Renal pelvis (tissue), 1 donor: ENCODE measurements at regions not wholly inside any gene's neighbourhood (a gene's known extent, or its start where the extent isn't known, plus 50 kb on each side); places are given as distances from the start of the nearest gene placed in this dataset.
"Not testable (repeated sequence)": the region's sequence is repeated elsewhere in the genome, so short reads cannot be mapped to it uniquely, and the experiment has no call there.

Experiments
- DNase-seq: peaks from one replicate; pipeline ENCODE4 v3.0.0-alpha.2; 2013

DNA sequence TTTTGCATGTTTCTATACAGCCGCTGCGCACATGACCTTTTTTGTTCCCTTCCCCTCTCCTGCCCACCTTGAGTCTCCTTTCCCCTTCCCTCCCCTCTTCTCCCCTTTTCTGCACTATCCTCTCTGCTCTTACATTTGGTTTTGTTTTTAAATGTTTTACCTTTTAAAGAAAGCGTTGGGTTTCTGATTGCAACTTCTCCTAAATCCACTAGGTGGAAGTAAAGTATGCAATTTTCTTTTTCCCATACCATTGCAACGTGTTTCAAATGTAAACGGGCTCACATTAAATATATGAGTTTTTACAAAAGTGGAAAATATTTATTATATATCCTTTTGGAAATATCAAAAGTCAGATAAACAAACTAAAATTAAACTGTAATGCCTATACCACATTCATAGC, 500.9 kb downstream of the DIRAS2 start:
- peak; percentile 34 for DNase-seq

DNA sequence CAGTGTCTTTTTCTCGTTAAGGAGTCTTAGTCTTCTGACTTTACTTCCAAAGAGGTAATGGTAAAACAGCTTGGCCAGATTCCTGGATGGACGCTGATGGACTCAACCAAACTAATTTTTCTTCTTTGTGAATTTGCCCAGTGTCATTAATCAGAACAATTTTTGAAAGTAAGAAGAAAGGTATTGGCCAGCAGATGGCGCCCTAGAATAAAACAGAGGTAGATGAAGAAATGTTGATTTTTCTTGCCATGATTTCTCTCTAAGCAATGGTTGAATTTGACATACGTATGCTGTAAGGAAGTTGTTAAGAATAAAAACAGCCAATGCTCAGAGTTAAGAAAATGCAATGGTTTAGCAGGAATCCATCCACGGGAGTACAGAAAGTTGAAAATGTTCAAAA, 500.0 kb downstream of the DIRAS2 start:
- DNase-seq: peak; percentile 59

DNA sequence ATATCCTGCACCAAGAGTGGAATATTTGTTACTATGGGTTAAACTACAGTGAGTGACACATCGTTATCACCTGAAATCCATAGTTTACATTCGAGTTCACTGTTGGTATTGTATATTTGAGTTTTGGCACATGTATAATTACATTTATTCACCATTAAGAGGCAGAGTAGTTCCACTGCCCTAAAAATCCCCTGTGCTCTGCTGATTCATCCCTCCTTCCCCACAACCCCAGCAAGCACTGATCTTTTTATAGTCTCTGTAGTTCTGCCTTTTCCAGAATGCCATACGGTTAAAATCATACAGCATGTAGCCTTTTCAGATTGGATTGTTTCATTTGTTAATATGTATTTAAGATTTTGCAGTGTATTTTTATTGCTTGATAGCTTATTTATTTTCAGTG, 495.2 kb downstream of the DIRAS2 start:
- no peak for DNase-seq

DNA sequence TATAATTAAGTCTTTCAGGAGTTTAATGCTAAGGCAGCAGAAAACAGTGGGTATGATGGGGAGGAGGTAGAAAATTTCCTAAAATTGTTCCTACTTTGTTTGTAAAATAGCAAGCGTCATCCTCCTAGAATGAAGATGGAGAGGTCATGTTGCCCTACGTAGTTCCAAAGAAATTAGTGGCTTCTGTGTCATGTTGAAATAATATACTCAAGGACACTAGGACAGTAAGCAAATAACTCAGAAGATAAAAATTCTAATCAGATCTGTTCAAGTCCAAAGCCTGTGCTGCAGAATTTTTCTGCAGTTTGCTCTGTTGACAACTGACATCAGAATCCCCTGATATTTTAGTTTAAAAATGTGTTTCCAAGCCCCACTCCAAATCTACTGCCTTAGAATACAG, 486.3 kb downstream of the DIRAS2 start:
- DNase-seq: no peak

DNA sequence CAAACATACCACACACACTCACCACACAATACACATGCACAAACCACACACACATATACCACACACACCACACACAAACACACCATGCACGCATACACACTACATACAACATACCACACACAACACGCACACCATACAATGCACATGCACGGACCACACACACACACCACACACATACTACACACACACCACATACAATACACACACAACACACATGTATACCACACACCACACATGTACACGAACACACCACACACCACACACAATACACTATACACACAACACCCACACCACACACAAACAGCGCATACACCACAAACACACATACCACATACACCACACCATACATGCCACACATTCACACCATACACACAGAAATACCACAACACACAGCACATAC, 480.3 kb downstream of the DIRAS2 start:
- no peak for DNase-seq

DNA sequence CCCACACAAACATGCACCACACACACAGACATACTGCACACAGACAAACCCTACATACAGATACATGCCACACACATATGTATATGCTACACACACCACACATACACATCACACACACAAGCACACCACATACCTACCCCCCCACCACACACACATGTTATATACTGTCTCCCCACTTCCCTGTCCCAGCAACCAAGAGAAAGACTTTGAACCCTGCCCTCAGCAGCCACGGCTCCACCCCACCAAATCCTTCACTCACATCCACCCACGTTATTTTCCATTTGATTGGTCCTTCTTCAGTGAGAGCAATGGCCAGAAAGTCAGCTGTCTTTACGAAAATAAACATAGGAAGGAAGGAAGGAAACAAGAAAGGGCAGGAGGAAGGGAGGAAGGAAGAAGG, 479.8 kb downstream of the DIRAS2 start:
- no peak for DNase-seq

DNA sequence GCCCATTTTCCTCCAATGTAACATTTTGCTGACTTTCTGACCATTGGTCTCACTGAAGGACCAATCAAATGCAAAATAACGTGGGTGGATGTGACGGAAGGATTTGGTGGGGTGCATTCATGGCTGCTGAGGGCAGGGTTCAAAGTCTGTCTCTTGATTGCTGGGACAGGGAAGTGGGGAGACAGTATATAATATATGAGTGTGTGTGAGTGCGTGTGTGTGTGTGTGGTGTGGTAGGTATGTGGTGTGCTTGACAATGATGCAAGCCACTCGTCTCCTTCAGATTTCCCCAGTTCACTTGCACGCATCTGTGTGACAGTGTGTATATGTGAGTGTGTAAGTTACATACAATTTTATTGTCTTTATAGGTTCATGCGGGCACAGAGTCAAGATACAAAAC, 477.3 kb downstream of the DIRAS2 start:
- no peak for DNase-seq

DNA sequence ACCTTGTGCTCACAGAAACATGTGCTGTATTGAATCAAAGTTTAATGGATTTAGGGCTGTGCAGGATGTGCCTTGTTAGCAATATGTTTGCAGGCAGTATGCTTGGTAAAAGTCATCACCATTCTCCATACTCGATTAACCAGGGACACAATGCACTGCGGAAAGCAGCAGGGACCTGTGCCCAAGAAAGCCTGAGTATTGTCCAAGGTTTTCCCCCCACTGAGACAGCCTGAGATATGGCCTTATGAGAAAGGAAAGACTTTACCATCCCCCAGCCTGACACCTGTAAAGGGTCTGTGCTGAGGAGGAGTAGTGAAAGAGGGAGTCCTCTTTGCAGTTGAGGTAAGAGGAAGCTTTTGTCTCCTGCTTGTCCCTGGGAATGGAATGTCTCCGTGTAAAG, 476.2 kb downstream of the DIRAS2 start:
- DNase-seq: not testable (repeated sequence)

DNA sequence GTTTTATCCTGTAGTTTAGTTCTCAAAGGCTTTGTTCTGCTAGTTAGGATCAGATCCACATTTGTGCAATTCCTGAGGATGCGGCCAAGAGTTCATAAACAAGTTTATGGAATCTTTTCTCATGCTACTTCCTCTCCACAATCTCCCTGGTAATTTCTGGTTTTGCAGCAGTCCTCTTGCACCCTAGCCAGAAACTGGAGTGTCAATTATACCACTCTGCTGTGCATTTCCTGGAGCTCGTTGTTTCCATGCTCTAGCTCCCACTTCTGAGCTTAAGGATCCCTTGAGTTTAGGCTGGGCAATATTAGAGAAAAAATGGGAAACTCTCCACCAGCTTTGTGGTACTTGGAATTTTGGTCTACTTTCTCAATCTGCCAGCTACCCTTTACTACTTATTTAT, 474.7 kb downstream of the DIRAS2 start:
- DNase-seq: no peak

DNA sequence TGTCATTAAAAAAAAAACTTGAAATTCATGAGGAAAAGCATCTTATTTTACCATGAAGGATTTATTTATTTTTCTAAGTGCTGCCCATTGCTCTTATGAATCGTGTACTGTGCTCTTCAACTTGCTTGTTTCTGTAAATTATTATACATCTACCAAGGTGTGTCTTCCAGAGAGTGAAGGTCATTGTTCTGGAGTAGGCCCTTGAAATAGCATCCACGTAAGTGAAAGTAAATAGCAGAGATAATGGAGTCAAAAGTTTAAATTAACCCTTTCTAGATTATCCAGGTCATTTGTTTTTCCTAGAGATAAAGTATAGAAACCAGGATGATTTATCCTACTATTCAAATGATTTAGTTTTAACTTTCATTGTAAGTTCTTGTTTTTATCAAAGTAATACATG, 473.1 kb downstream of the DIRAS2 start:
- no peak for DNase-seq

DNA sequence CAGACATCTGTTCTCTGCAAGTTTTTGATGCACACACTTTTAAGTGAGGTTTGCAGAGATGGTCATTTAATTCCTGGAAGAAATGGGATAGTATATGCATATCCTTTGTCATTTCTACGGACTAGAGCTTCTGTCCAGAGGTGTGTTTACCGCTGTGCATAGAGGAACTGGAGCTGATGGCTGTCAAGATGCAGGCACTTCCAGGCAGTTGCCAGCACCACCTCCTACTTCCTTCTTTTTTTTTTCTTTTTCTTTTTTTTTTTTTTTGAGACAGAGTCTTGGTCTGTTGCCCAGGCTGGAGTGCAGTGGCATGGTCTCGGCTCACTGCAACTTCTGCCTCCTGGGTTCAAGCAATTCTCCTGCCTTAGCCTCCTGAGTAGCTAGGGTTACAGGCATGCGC, 468.7 kb downstream of the DIRAS2 start:
- not testable (repeated sequence) for DNase-seq

DNA sequence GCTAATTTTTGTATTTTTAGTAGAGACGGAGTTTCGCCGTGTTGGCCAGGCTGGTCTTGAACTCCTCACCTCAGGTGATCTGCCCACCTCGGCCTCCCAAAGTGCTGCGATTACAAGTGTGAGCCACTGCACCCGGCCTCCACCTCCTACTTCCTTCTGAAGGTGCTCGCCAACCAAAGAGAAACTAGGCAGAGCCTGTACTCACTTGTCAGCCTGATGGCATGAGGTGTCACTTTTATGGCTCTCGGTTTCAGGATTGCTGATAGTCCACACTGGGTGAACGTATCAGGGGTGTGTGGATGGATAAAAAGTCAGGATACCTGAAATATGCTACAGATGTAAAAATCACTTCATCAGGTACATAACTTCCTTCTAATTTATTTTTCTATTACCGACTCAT, 468.3 kb downstream of the DIRAS2 start:
- not testable (repeated sequence) for DNase-seq

DNA sequence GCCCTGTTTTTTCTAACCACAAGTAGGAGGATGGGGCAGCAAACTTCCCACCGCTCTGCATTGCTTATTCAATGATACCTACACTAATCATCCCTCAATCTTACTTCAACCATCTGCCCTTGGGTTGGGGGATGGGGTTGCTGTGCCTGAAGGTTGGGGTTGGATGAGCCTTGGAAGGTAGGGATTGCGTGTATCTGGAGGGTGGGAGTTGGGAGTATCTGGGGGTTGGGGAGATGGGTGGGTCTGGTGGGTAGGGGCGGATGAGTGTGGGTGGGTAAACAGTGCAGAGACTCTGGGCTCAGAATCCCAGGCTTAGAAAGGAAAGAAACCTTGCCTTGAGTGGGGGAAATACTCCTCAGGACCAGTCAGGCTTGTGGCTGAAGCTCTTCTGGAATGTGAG, 467.4 kb downstream of the DIRAS2 start:
- DNase-seq: no peak

DNA sequence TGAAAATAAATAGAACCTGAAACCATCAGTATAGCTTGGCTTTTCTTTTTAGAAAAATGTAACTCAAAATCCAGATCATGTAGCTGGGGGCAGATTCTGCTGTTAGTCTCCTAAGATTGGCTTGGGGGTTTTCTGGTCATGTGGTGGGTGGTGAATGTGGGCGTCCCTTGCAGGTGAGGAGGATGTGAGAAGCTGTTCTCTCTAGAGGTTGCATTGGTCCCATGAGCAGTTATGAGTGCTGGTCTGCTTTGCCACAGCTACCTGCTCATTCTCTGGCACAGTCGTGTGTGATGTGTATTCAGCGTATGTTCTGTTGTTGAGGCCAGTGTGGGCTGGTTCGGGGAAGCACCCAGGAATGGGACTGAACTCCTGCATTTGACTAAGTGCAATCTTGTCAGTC, 466.8 kb downstream of the DIRAS2 start:
- DNase-seq: no peak

DNA sequence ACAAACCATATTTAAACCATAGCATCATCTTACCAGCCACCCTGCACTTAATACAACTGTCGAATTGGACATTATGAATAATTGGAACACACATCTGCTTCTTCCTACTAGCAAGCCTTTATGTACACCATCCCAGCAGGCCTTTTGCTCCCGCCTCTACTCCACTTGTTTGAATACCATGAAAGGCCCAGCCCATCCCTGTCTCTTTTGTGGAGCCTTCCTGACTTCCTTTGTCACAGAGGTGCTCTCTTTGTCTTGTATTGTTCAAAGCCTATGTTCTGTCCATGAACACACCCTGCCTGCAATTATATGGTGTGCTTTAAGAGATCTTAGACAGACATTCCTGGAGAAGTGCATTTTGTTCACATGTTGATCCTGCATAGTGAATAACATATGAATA, 465.7 kb downstream of the DIRAS2 start:
- DNase-seq: no peak

DNA sequence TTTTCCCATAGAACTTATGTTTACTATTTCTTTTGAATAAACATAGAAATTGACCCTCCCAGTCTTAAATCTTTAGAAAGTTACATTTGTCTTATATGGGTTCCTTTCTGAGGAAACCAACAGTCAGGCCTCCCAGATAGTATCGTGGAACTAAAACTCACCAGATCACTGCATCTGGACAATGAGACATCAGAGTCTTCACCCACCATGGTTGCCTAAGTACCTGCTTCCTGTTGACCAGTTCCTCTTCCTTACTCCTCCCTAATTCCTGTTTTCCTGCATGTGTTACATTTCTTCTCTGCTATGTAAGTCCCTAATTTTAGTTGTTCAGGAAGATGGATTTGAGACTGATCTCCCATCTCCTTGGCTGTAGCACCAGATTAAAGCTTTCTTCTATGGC, 462.2 kb downstream of the DIRAS2 start:
- no peak for DNase-seq

DNA sequence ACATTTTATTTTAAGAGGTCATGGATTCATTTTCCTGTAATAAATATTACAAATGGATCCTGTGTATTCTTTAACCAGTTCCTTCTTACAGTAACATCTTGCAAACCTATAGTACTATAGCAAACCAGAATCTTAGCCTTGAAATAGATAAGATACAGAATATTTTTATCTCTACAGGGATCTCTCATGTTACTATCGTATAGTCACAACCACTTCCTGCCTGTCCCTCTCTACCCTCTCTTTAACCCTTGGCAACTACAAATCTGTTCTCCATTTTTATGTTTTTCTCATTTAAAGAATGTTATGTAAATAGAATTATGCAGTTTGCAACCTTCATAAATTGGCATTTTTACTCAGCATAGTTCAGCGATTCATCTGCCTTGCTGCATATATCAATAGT, 454.0 kb downstream of the DIRAS2 start:
- DNase-seq: no peak

DNA sequence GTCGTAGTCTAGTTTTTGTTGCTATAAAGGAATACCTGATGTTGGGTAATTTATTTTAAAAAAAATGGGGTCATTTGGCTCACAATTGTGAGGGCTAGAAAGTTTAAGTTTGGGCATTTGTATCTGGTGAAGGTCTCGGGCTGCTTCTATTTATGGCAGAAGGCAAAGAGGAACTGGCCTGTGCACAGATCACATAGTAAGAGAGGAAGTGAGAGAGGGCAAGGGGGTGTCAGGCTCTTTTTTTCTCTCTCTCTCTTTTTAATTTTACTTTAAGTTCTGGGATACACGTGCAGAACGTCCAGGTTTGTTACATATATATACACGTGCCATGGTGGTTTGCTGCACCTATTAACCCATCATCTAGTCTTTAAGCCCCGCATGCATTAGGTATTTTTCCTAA, 453.3 kb downstream of the DIRAS2 start:
- no peak for DNase-seq

DNA sequence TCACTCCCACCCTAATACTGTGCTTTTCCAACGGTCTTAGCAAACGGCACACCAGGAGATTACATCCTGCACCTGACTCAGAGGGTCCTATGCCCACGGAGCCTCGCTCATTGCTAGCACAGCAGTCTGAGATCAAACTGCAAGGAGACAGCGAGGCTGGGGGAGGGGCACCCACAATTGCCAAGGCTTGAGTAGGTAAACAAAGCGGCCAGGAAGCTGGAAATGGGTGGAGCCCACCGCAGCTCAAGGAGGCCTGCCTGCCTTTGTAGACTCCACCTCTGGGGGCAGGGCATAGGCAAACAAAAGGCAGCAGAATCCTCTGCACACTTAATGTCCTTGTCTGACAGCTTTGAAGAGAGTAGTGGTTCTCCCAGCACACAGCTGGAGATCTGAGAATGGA, 450.2 kb downstream of the DIRAS2 start:
- not testable (repeated sequence) for DNase-seq

DNA sequence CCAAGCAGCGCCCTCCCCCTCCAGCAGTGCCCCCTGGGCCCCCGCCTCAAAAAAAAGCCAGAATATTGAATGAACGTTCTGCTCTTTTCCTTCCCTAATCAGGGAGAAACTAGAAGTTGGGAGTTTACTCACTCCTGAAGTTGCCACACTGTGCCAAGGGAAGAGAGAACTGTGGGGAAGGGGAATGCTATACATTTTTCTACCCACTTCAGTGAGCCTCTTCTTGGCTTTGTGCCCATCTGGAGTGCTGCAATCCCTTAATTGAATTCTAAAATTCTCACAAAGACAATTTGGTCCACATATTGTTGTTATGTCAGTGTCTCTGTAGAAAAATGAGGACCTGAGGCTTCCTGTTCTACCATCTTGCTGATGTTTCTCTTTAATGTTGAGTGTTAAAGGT, 443.7 kb downstream of the DIRAS2 start:
- DNase-seq: no peak

DNA sequence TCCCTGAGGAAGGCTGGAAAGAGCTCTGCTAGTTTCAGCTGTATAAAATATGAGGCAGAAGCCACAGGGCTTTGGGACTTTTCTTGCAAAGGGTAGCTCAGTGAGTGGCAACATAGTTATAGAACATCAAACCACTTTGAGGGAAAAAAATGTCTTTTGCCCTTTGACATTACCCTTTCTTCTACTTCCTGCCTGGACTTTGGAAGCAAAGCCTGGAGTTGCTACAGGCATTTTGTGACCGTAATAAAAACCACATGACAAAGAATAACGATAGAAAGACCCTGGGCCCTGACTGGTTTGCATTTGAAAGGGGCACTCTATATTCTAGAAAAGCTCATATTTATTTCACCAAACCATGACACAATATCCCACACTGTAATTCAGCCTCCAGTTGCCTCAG, 440.9 kb downstream of the DIRAS2 start:
- DNase-seq: no peak

DNA sequence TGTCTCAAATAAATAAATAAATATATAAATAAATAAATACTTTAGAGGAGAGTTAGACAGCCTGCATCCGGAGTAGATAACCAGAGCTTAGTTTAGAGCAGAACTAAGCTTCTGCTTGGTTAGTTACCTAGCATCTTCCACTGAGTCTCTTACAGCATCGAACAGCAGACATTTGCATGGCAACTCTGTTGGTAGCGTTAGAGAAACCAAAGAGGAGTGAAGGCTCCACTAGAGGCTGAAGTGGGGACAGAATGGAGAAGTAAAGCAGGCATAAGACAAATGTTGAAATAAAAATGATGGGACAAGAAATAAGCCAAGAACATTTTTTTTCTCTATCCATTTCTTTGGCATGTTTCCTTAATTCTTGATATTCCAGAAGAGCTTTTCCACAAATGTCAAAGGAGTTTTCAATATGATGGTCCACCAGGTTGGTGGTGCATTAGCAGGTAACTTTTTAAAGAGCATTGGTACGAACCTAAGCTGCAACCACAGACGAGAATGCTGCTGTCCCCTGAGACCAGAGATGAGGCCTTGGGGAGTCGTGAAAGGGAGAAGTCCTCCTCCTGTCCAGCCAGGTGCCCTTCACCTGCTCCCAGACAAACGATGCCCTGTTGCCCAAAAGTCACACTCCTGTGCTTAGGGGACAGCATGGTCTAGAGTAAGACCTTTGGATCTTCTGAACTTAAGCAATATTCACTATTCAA, 438.3 kb downstream of the DIRAS2 start:
- no peak for DNase-seq

DNA sequence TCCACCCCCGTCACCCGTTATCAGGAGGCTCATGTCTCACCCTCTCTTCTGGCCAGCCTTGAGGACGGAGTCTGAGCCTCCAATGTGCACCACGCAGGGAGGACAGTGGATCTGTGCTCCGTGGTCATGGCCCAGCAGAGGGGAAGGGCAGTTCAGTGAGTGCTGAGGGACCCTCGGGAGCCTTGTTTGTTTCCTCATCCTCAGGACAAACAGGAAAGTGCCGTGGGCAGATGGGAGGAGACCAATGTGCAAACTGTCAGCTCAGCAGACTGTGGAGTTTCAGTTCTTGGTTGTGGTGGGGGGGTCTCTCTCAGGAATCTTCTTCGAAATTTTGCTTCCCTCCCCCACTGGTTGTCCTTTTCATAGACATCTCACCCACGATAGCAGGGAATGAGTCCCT, 429.6 kb downstream of the DIRAS2 start:
- DNase-seq: not testable (repeated sequence)

DNA sequence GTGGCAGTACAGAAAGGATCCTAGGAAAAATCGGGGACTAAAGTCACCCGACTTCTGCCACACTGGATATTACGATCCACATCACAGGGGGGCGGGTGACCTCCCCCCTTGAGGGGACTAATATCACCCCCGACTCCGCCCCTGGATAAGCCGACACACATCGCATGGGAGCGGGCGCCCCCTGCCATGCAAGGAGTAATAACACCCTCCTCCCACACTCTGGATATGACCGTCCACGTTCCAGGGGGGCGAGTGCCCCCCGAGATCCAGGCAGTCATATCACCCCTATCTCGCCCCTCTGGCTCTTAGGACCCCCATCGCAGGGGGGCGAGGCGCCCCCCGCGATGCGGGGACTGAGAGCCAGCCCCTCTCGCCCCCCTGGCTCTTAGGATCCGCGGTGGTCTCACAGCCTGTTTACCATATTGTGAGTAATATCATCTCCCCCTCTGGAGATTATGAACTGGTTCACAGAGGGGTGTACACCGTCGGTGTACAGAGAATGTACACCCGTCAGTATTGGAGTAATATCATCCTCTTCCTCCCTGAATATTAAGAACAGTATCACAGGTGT, 423.0 kb downstream of the DIRAS2 start:
- no peak for DNase-seq
